K562 (cell line): ENCODE measurements at regions not wholly inside any gene's neighbourhood (a gene's known extent, or its start where the extent isn't known, plus 50 kb on each side); places are given as distances from the start of the nearest gene placed in this dataset.
A peak's percentile ranks its signal among the peaks of the same experiment; 100 is the strongest.

Experiments used
- CAMTA2 ChIP-seq: fragments of 250-450 bp; sonication (Bioruptor Pico); conservative IDR thresholded peaks from 2 replicates; pipeline ENCODE4 v1.5.1; 2022
- CTCF ChIP-seq, 3 experiments: IDR thresholded peaks in 2 of 3; conservative IDR thresholded peaks in 1 of 3; 2 replicates each; pipeline ENCODE4 v1.5.1; 2011 to 2012; ENCODE audit warnings: low read length in 3 of 3, mild to moderate bottlenecking in 3 of 3, control low read depth in 2 of 3, improper control_type of control experiment in 1 of 3, inconsistent platforms in 1 of 3, low read depth in 1 of 3, mixed read lengths in 1 of 3, moderate library complexity in 1 of 3; ENCODE audit not compliant: insufficient read depth in 2 of 3
- GABPA ChIP-seq: fragments of 200-800 bp; sonication (Bioruptor generic); conservative IDR thresholded peaks from 2 replicates; pipeline ENCODE4 v1.6.1; 2016; ENCODE audit warnings: low read depth, missing genetic modification characterization, missing compliant biosample characterization
- RNF2 ChIP-seq: sonication (generic); IDR thresholded peaks from 2 replicates; pipeline ENCODE4 v1.6.1; 2016
- SIN3A ChIP-seq, 2 experiments: fragments of 150-350 bp in 1 of 2; IDR thresholded peaks; 2 replicates each; pipeline ENCODE4 v1.6.1; 2011 to 2016; ENCODE audit warnings: borderline replicate concordance in 2 of 2, low read depth in 2 of 2, low read length in 2 of 2, mild to moderate bottlenecking in 2 of 2, moderate library complexity in 2 of 2; ENCODE audit not compliant: control insufficient read depth in 1 of 2
- SLC30A9 ChIP-seq: fragments of 250-450 bp; sonication (Bioruptor Pico); IDR thresholded peaks from 2 replicates; pipeline ENCODE4 v1.8.0; 2022; ENCODE audit warnings: mild to moderate bottlenecking, moderate library complexity
- SREBF1 ChIP-seq: fragments of 150-350 bp; IDR thresholded peaks from 2 replicates; pipeline ENCODE4 v1.6.1; 2014; ENCODE audit warnings: antibody characterized with exemption, low read depth, low read length, borderline replicate concordance
- SREBF2 ChIP-seq: sonication (generic); formaldehyde crosslinking; IDR thresholded peaks from 2 replicates; pipeline ENCODE4 v1.4.0; 2020; ENCODE audit warnings: mild to moderate bottlenecking, missing genetic modification reagents
- U2AF1 ChIP-seq: fragments of 200-400 bp; formaldehyde crosslinking; optimal IDR thresholded peaks from 2 replicates; pipeline ENCODE3; 2017; ENCODE audit warnings: mild to moderate bottlenecking, low read depth, low read length, moderate library complexity
- ZNF75A ChIP-seq: fragments of 450-650 bp; formaldehyde crosslinking; IDR thresholded peaks from 2 replicates; pipeline ENCODE4 v1.4.0; 2020; ENCODE audit warnings: mild to moderate bottlenecking
- TF ChIP-seq, protein P1 (sequence below), 2 experiments: fragments of 450-650 bp; conservative IDR thresholded peaks; 2 replicates each; pipeline ENCODE4 v1.6.1; 2017; ENCODE audit warnings: mild to moderate bottlenecking in 2 of 2, moderate library complexity in 2 of 2
- TF ChIP-seq, protein P2 (sequence below): fragments of 150-350 bp; IDR thresholded peaks from 2 replicates; pipeline ENCODE4 v1.6.1; 2014; ENCODE audit warnings: low read depth, mild to moderate bottlenecking, low read length, borderline replicate concordance

GRCh38 chr6:26197933-26198721 lies 110.9 kb downstream of the HFE start (continued):
- TF ChIP-seq, protein P1, sequence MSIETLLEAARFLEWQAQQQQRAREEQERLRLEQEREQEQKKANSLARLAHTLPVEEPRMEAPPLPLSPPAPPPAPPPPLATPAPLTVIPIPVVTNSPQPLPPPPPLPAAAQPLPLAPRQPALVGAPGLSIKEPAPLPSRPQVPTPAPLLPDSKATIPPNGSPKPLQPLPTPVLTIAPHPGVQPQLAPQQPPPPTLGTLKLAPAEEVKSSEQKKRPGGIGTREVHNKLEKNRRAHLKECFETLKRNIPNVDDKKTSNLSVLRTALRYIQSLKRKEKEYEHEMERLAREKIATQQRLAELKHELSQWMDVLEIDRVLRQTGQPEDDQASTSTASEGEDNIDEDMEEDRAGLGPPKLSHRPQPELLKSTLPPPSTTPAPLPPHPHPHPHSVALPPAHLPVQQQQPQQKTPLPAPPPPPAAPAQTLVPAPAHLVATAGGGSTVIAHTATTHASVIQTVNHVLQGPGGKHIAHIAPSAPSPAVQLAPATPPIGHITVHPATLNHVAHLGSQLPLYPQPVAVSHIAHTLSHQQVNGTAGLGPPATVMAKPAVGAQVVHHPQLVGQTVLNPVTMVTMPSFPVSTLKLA (conservative IDR thresholded peaks at IDR 0.05): no peak; a peak in 2 of 4 replicates
- TF ChIP-seq GABPA (tag): no peak
- TF ChIP-seq RNF2: no peak
- no peak for TF ChIP-seq SREBF1
- peak in 1 of 2 experiments; percentile 72; a peak in 2 of 4 replicates for TF ChIP-seq SIN3A (IDR thresholded peaks at IDR 0.05; ENCODE audit: borderline replicate concordance in 2 of 2, control insufficient read depth in 1 of 2, low read depth in 2 of 2, low read length in 2 of 2)
- no peak for TF ChIP-seq SLC30A9
- no peak for TF ChIP-seq U2AF1
- TF ChIP-seq SREBF2 (CRISPR knock-in tag): no peak
- peak in 1 of 3 experiments; percentile 11; a peak in 1 of 6 replicates for TF ChIP-seq CTCF (IDR thresholded peaks at IDR 0.05 in 2 of 3, conservative IDR thresholded peaks at IDR 0.05 in 1 of 3; ENCODE audit: insufficient read depth in 2 of 3, low read depth in 1 of 3, low read length in 3 of 3)
- TF ChIP-seq, protein P2, sequence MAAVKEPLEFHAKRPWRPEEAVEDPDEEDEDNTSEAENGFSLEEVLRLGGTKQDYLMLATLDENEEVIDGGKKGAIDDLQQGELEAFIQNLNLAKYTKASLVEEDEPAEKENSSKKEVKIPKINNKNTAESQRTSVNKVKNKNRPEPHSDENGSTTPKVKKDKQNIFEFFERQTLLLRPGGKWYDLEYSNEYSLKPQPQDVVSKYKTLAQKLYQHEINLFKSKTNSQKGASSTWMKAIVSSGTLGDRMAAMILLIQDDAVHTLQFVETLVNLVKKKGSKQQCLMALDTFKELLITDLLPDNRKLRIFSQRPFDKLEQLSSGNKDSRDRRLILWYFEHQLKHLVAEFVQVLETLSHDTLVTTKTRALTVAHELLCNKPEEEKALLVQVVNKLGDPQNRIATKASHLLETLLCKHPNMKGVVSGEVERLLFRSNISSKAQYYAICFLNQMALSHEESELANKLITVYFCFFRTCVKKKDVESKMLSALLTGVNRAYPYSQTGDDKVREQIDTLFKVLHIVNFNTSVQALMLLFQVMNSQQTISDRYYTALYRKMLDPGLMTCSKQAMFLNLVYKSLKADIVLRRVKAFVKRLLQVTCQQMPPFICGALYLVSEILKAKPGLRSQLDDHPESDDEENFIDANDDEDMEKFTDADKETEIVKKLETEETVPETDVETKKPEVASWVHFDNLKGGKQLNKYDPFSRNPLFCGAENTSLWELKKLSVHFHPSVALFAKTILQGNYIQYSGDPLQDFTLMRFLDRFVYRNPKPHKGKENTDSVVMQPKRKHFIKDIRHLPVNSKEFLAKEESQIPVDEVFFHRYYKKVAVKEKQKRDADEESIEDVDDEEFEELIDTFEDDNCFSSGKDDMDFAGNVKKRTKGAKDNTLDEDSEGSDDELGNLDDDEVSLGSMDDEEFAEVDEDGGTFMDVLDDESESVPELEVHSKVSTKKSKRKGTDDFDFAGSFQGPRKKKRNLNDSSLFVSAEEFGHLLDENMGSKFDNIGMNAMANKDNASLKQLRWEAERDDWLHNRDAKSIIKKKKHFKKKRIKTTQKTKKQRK: no peak
- no peak for TF ChIP-seq CAMTA2 (CRISPR knock-in tag)
- TF ChIP-seq ZNF75A (CRISPR knock-in tag): 0 out of 2 replicates have a peak, but pooled peaks have one; percentile 41
